IMR-90 (cell line): ENCODE measurements at regions not wholly inside any gene's neighbourhood (a gene's known extent, or its start where the extent isn't known, plus 50 kb on each side); places are given as distances from the start of the nearest gene placed in this dataset.

Source experiments
- ATAC-seq: fragments of 200-7000 bp; cut with Tn5 transposase; 2 replicates; pipeline ENCODE4 v1.9.1; 2020; ENCODE audit warnings: low read depth, mild to moderate bottlenecking, moderate library complexity
- BruUV-seq: library from RNA; stranded (reverse); fragments of 400-500 nt; replicated peaks from 2 replicates; lab custom pipeline; 2021; lab: Mats Ljungman, UMichigan
- CTCF ChIA-PET: fragments of 300-600 bp; formaldehyde crosslinking; extraction: SDS; loops from one replicate; lab custom pipeline; 2021; ENCODE audit warnings: antibody characterized with exemption; lab: Yijun Ruan, JAX
- POLR2A ChIA-PET: fragments of 300-600 bp; sonication (Branson Sonifier 250); formaldehyde crosslinking; loops from one replicate; lab custom pipeline; 2022; ENCODE audit warnings: antibody characterized with exemption; ENCODE audit not compliant: unreplicated experiment; lab: Charles Lee
- DNase-seq: peaks from one replicate; pipeline ENCODE4 v3.0.0; 2013
- H2AFZ ChIP-seq: replicated peaks from 2 replicates; pipeline ENCODE3; 2013; ENCODE audit warnings: low read length, mild to moderate bottlenecking; ENCODE audit not compliant: poor library complexity
- H2AK5ac ChIP-seq: 2 replicates; pipeline ENCODE4 v1.6.1; 2013; ENCODE audit warnings: low read depth, low read length, inconsistent platforms
- H2AK9ac ChIP-seq: replicated peaks from 2 replicates; pipeline ENCODE3; 2013; ENCODE audit warnings: mild to moderate bottlenecking, low read depth, low read length, moderate library complexity; ENCODE audit not compliant: poor library complexity
- H2BK120ac ChIP-seq: 2 replicates; pipeline ENCODE4 v1.6.1; 2013; ENCODE audit warnings: low read depth, low read length, inconsistent platforms
- H2BK15ac ChIP-seq: 3 replicates; pipeline ENCODE4 v1.6.1; 2013; ENCODE audit warnings: low read depth, low read length, inconsistent platforms
- H2BK20ac ChIP-seq: 2 replicates; pipeline ENCODE4 v1.6.1; 2013; ENCODE audit warnings: low read depth, mild to moderate bottlenecking, inconsistent platforms, low read length, moderate library complexity
- H2BK5ac ChIP-seq: 2 replicates; pipeline ENCODE4 v1.6.1; 2013; ENCODE audit warnings: mild to moderate bottlenecking, low read depth, low read length, inconsistent platforms; ENCODE audit not compliant: poor library complexity, severe bottlenecking
- H3K14ac ChIP-seq: replicated peaks from 2 replicates; pipeline ENCODE4 v1.6.1; 2013; ENCODE audit warnings: low read depth, low read length, inconsistent platforms
- H3K18ac ChIP-seq: 2 replicates; pipeline ENCODE4 v1.6.1; 2013; ENCODE audit warnings: low read depth, low read length, control low read depth
- H3K23ac ChIP-seq: 2 replicates; pipeline ENCODE4 v1.6.1; 2013; ENCODE audit warnings: low read depth, low read length, inconsistent platforms
- H3K27ac ChIP-seq: 2 replicates; pipeline ENCODE4 v1.5.1; 2013; ENCODE audit warnings: mild to moderate bottlenecking, control low read depth, low read length; ENCODE audit not compliant: insufficient read depth
- H3K27me3 ChIP-seq: 2 replicates; pipeline ENCODE4 v1.6.1; 2013; ENCODE audit warnings: low read length; ENCODE audit not compliant: control insufficient read depth, insufficient read depth
- H3K36me3 ChIP-seq: 2 replicates; pipeline ENCODE4 v1.6.1; 2013; ENCODE audit warnings: low read length, mixed read lengths; ENCODE audit not compliant: control insufficient read depth, insufficient read depth
- H3K4ac ChIP-seq: 2 replicates; pipeline ENCODE4 v1.6.1; 2013; ENCODE audit warnings: low read depth, low read length, inconsistent platforms
- H3K4me1 ChIP-seq: 2 replicates; pipeline ENCODE4 v1.6.1; 2013; ENCODE audit warnings: low read length, mixed read lengths; ENCODE audit not compliant: control insufficient read depth, insufficient read depth
- H3K4me2 ChIP-seq: 2 replicates; pipeline ENCODE4 v1.6.1; 2013; ENCODE audit warnings: low read depth, mild to moderate bottlenecking, control low read depth, low read length, moderate library complexity
- H3K4me3 ChIP-seq: 2 replicates; pipeline ENCODE4 v1.5.1; 2013; ENCODE audit warnings: low read depth, mild to moderate bottlenecking, control low read depth, low read length, moderate library complexity; ENCODE audit not compliant: insufficient read depth
- H3K56ac ChIP-seq: 2 replicates; pipeline ENCODE4 v1.6.1; 2013; ENCODE audit warnings: low read length, inconsistent platforms; ENCODE audit not compliant: insufficient read depth; ENCODE audit errors: extremely low read depth
- H3K79me1 ChIP-seq, 2 experiments: 2 replicates each; pipeline ENCODE4 v1.6.1; 2013; ENCODE audit warnings: low read length in 2 of 2, inconsistent platforms in 1 of 2, low read depth in 1 of 2
- H3K9ac ChIP-seq: 2 replicates; pipeline ENCODE4 v1.6.1; 2013; ENCODE audit warnings: low read depth, low read length, control low read depth
- H3K9me1 ChIP-seq: 2 replicates; pipeline ENCODE4 v1.6.1; 2013; ENCODE audit warnings: low read length, inconsistent platforms; ENCODE audit not compliant: insufficient read depth
- H3K9me3 ChIP-seq: 2 replicates; pipeline ENCODE4 v1.6.1; 2013; ENCODE audit warnings: low read length; ENCODE audit not compliant: control insufficient read depth, insufficient read depth
- H4K20me1 ChIP-seq: 2 replicates; pipeline ENCODE4 v1.6.1; 2013; ENCODE audit warnings: low read length, inconsistent platforms; ENCODE audit not compliant: insufficient read depth
- H4K5ac ChIP-seq: 2 replicates; pipeline ENCODE4 v1.6.1; 2013; ENCODE audit warnings: mild to moderate bottlenecking, low read depth, low read length, control low read depth
- H4K8ac ChIP-seq, 2 experiments: 2 replicates each; pipeline ENCODE4 v1.6.1; 2013; ENCODE audit warnings: low read depth in 2 of 2, low read length in 2 of 2, control low read depth in 1 of 2, inconsistent platforms in 1 of 2
- H4K91ac ChIP-seq: 2 replicates; pipeline ENCODE4 v1.6.1; 2013; ENCODE audit warnings: low read depth, low read length, inconsistent platforms; ENCODE audit not compliant: insufficient read depth
- CEBPB ChIP-seq: IDR thresholded peaks from 2 replicates; pipeline ENCODE4 v1.6.1; 2012; ENCODE audit warnings: low read depth, low read length, improper control_type of control experiment
- CHD1 ChIP-seq: IDR thresholded peaks from 2 replicates; pipeline ENCODE4 v1.6.1; 2012; ENCODE audit warnings: low read depth, low read length, improper control_type of control experiment
- ELK1 ChIP-seq: fragments of 150-350 bp; IDR thresholded peaks from 2 replicates; pipeline ENCODE4 v1.6.1; 2016; ENCODE audit warnings: low read depth, mild to moderate bottlenecking, low read length, moderate library complexity, borderline replicate concordance
- FOS ChIP-seq: fragments of 150-350 bp; IDR thresholded peaks from 2 replicates; pipeline ENCODE4 v1.6.1; 2016; ENCODE audit warnings: low read depth, low read length
- MAFK ChIP-seq: IDR thresholded peaks from 2 replicates; pipeline ENCODE4 v1.6.1; 2012; ENCODE audit warnings: low read depth, low read length, improper control_type of control experiment
- MAZ ChIP-seq: IDR thresholded peaks from 2 replicates; pipeline ENCODE4 v1.6.1; 2012; ENCODE audit warnings: low read depth, mild to moderate bottlenecking, low read length, improper control_type of control experiment, moderate library complexity, borderline replicate concordance
- MXI1 ChIP-seq: IDR thresholded peaks from 2 replicates; pipeline ENCODE4 v1.6.1; 2012; ENCODE audit warnings: low read depth, mild to moderate bottlenecking, low read length, moderate library complexity, borderline replicate concordance
- POLR2A ChIP-seq: IDR thresholded peaks from 2 replicates; pipeline ENCODE4 v1.6.1; 2012; ENCODE audit warnings: mild to moderate bottlenecking, low read depth, low read length
- RAD21 ChIP-seq: IDR thresholded peaks from 2 replicates; pipeline ENCODE4 v1.6.1; 2012; ENCODE audit warnings: low read length, improper control_type of control experiment
- RFX5 ChIP-seq: IDR thresholded peaks from 2 replicates; pipeline ENCODE4 v1.8.0; 2012; ENCODE audit warnings: low read depth, mild to moderate bottlenecking, low read length, moderate library complexity
- USF2 ChIP-seq: fragments of 150-350 bp; IDR thresholded peaks from 2 replicates; pipeline ENCODE4 v1.6.1; 2017; ENCODE audit warnings: mild to moderate bottlenecking, antibody characterized with exemption, low read length, low read depth
- WGBS, 2 experiments: methylation state at CpG; one replicate each; pipeline versions ENCODE4 v1.1.5 to v1.1.7; 2013; ENCODE audit warnings: missing lambda C conversion rate in 2 of 2; ENCODE audit not compliant: insufficient read length in 1 of 2; ENCODE audit errors: extremely low coverage in 2 of 2; 5-methylcytosine and 5-hydroxymethylcytosine counted together
- dilution Hi-C: fragments of 300-500 bp; cut with HindIII; formaldehyde crosslinking; loops from one replicate; pipeline ENCODE4 v1.14.3; 2018; ENCODE audit warnings: low sequenced_read_pairs; ENCODE audit not compliant: unreplicated experiment
- in situ Hi-C: fragments of 300-500 bp; cut with MboI; formaldehyde crosslinking; loops from 3 replicates; pipeline ENCODE4 v1.14.3; 2019; ENCODE audit warnings: low sequenced_read_pairs, inconsistent platforms, mixed read lengths
- intact Hi-C: fragments of 100-400 bp; cut with micrococcal nuclease; formaldehyde crosslinking; loops from 2 replicates; pipeline ENCODE4 v1.10.0; 2022
- TF ChIP-seq, protein P1 (sequence below): conservative IDR thresholded peaks from 2 replicates; pipeline ENCODE4 v1.5.1; 2012; ENCODE audit warnings: mild to moderate bottlenecking, low read depth, low read length, improper control_type of control experiment

DNA sequence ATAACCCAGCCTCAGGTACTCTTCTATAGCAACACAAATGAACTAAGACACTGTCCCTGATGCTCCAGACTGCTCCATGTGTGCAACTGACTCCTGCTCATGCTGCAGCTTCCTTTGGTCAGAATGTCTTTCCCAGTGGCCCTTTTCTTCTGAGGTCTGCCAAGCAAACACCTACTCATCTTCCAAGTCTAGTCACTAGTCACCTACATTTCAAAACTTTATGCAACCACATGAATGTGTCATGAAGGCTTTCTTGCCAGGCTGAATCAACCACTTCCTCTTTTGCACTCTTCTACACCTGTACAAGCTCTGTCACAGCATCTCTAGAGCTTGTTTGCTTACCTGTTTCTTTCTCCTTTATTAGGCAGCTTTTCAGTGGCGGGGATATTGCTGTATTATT, 75.8 kb downstream of the LSMEM1 start:
- intact Hi-C loops (no loop called here), dilution Hi-C loops (no loop called here), in situ Hi-C loops (loop anchor here (25.0 kb wide), 1 partner anchor 1131 kb away; no protein-coding TSS in a partner anchor)
- H2BK5ac ChIP-seq: no peak overlapping the region
- no peak overlapping the region for H3K4me2 ChIP-seq
- no peak overlapping the region for H3K18ac ChIP-seq
- ChIA-PET POLR2A (no interaction called here), CTCF (no interaction called here)
- no peak overlapping the region for H3K23ac ChIP-seq
- no peak overlapping the region for H3K9ac ChIP-seq
- H4K20me1 ChIP-seq: no peaks in the 10 kb centered on the region
- no peak overlapping the region for H2AFZ ChIP-seq
- no peak overlapping the region for H4K8ac ChIP-seq
- H3K4me3 ChIP-seq: no peak overlapping the region
- H2BK120ac ChIP-seq: no peak overlapping the region
- no peak for ATAC-seq
- H3K4ac ChIP-seq: no peak overlapping the region
- no peaks in the 10 kb centered on the region for H3K9me3 ChIP-seq
- no peaks in the 10 kb centered on the region for H3K9me1 ChIP-seq
- no peaks in the 10 kb centered on the region; the same call in 1 of the 2 replicates for H3K27me3 ChIP-seq
- H3K79me1 ChIP-seq: no peaks in the 10 kb centered on the region
- no peak overlapping the region for H4K5ac ChIP-seq
- peak; percentile 3 for DNase-seq
- H3K27ac ChIP-seq: no peak overlapping the region
- H3K36me3 ChIP-seq: no peaks in the 10 kb centered on the region
- H3K14ac ChIP-seq: no peak overlapping the region
- H3K56ac ChIP-seq: no peak overlapping the region
- no peak overlapping the region for H2BK15ac ChIP-seq
- H2AK9ac ChIP-seq: no peak overlapping the region
- WGBS, 2 experiments: no CpG with 5 or more reads among the region's 1 CpG
- H3K4me1 ChIP-seq: no peaks in the 10 kb centered on the region
- no peak overlapping the region for H2AK5ac ChIP-seq
- no TSS peak for BruUV-seq
- H4K91ac ChIP-seq: no peak overlapping the region
- TF ChIP-seq MAZ (no peak), RAD21 (no peak), RFX5 (no peak), FOS (no peak), ELK1 (no peak), CEBPB (no peak), POLR2A (no peak), MXI1 (no peak), MAFK (no peak), CHD1 (no peak), USF2 (no peak)
- TF ChIP-seq, protein P1, sequence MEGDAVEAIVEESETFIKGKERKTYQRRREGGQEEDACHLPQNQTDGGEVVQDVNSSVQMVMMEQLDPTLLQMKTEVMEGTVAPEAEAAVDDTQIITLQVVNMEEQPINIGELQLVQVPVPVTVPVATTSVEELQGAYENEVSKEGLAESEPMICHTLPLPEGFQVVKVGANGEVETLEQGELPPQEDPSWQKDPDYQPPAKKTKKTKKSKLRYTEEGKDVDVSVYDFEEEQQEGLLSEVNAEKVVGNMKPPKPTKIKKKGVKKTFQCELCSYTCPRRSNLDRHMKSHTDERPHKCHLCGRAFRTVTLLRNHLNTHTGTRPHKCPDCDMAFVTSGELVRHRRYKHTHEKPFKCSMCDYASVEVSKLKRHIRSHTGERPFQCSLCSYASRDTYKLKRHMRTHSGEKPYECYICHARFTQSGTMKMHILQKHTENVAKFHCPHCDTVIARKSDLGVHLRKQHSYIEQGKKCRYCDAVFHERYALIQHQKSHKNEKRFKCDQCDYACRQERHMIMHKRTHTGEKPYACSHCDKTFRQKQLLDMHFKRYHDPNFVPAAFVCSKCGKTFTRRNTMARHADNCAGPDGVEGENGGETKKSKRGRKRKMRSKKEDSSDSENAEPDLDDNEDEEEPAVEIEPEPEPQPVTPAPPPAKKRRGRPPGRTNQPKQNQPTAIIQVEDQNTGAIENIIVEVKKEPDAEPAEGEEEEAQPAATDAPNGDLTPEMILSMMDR: no peak
- H2BK20ac ChIP-seq: no peak overlapping the region
